Endothelial cell (in vitro differentiated cells): ENCODE measurements at regions not wholly inside any gene's neighbourhood (a gene's known extent, or its start where the extent isn't known, plus 50 kb on each side); places are given as distances from the start of the nearest gene placed in this dataset.
A peak's percentile ranks its signal among the peaks of the same experiment; 100 is the strongest.

Source experiments
- DNase-seq: peaks from one replicate; pipeline ENCODE4 v3.0.0; 2021; ENCODE audit warnings: low spot score
- H3K27ac Mint-ChIP-seq: one replicate; pipeline ENCODE4 v1.8.0; 2021; ENCODE audit warnings: mixed read lengths, inconsistent platforms; ENCODE audit not compliant: unreplicated experiment
- H3K27me3 Mint-ChIP-seq: one replicate; pipeline ENCODE4 v1.8.0; 2021; ENCODE audit warnings: mild to moderate bottlenecking, moderate library complexity, mixed read lengths, inconsistent platforms; ENCODE audit not compliant: unreplicated experiment
- H3K36me3 Mint-ChIP-seq: one replicate; pipeline ENCODE4 v1.8.0; 2021; ENCODE audit warnings: mild to moderate bottlenecking, low read depth, mixed read lengths, inconsistent platforms; ENCODE audit not compliant: unreplicated experiment
- H3K4me1 Mint-ChIP-seq: one replicate; pipeline ENCODE4 v1.8.0; 2021; ENCODE audit warnings: mild to moderate bottlenecking, mixed read lengths, inconsistent platforms; ENCODE audit not compliant: unreplicated experiment
- H3K4me3 Mint-ChIP-seq: one replicate; pipeline ENCODE4 v1.8.0; 2021; ENCODE audit warnings: mild to moderate bottlenecking, mixed read lengths, inconsistent platforms; ENCODE audit not compliant: unreplicated experiment
- H3K9me3 Mint-ChIP-seq: one replicate; pipeline ENCODE4 v1.8.0; 2021; ENCODE audit warnings: mixed read lengths, inconsistent platforms; ENCODE audit not compliant: unreplicated experiment
- TF ChIP-seq, protein P1 (sequence below): fragments of 200-600 bp; sonication (generic); IDR thresholded peaks from one replicate; pipeline ENCODE4 v1.5.0; 2021; ENCODE audit warnings: antibody characterized with exemption; ENCODE audit not compliant: unreplicated experiment

DNA sequence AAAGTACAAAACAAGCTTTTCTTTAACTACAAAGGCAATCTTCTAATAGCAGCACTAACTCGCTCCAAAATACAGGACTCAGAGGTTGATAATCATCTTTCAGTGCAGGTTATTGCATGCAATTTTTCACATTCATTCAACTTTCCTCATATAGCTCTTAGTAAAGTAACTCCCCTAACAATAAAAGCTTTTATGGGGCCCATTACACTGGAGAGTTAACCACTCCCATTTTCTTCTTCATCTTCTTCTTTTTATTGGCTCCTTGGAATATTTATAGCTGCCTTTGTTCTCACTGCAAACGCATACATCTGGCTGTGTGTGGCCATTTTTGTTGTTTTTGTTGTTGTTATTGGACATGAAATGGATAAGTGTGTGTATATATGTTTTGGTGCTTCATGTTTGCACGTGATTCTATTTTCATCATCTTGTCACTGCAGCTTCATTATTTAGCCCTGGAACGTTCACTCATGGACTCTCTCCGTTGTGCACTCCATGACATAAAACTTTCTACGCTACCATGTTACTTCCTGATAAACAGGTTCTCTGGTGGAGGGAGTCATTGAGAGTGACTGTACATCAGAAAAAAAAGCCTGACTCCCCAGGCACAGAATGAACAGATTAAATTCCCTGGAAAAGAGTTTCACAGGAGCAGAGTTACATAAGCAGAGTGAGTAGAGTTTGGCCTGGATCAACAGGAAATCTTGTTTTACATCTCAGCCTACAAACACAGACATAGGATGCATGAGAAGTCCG is 236.4 kb upstream of the SP4 start:
- H3K36me3 Mint-ChIP-seq = no peaks in the 10 kb centered on the region
- H3K27ac Mint-ChIP-seq = no peak overlapping the region
- no peaks in the 10 kb centered on the region for H3K9me3 Mint-ChIP-seq
- H3K4me1 Mint-ChIP-seq = no peaks in the 10 kb centered on the region
- TF ChIP-seq, protein P1, sequence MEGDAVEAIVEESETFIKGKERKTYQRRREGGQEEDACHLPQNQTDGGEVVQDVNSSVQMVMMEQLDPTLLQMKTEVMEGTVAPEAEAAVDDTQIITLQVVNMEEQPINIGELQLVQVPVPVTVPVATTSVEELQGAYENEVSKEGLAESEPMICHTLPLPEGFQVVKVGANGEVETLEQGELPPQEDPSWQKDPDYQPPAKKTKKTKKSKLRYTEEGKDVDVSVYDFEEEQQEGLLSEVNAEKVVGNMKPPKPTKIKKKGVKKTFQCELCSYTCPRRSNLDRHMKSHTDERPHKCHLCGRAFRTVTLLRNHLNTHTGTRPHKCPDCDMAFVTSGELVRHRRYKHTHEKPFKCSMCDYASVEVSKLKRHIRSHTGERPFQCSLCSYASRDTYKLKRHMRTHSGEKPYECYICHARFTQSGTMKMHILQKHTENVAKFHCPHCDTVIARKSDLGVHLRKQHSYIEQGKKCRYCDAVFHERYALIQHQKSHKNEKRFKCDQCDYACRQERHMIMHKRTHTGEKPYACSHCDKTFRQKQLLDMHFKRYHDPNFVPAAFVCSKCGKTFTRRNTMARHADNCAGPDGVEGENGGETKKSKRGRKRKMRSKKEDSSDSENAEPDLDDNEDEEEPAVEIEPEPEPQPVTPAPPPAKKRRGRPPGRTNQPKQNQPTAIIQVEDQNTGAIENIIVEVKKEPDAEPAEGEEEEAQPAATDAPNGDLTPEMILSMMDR = no peak
- H3K27me3 Mint-ChIP-seq = no peaks in the 10 kb centered on the region
- no peak for DNase-seq
- H3K4me3 Mint-ChIP-seq = no peak overlapping the region

DNA sequence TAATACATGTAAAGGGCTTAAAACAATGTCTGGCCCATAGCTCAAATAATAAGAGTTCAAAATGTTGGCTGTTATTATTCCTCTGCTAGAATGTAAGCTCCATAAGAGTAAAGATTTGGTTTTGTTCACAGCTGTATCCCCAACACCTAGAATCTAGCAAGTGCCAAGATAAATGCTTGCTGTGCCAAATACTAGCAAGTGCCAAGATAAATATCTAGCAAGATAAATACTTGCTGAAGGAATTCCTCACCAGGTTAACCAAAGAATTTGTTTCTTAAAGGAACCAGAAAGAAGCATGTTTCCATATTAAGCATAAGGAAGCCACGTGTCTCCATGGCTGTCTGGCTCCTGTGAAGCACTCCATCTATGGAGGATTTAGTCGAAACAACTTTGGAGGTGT is 235.2 kb upstream of the SP4 start:
- H3K36me3 Mint-ChIP-seq = no peaks in the 10 kb centered on the region
- H3K27ac Mint-ChIP-seq = no peak overlapping the region
- TF ChIP-seq, protein P1 = no peak
- H3K9me3 Mint-ChIP-seq = no peaks in the 10 kb centered on the region
- no peaks in the 10 kb centered on the region for H3K27me3 Mint-ChIP-seq
- H3K4me3 Mint-ChIP-seq = no peak overlapping the region
- no peaks in the 10 kb centered on the region for H3K4me1 Mint-ChIP-seq
- no peak for DNase-seq

DNA sequence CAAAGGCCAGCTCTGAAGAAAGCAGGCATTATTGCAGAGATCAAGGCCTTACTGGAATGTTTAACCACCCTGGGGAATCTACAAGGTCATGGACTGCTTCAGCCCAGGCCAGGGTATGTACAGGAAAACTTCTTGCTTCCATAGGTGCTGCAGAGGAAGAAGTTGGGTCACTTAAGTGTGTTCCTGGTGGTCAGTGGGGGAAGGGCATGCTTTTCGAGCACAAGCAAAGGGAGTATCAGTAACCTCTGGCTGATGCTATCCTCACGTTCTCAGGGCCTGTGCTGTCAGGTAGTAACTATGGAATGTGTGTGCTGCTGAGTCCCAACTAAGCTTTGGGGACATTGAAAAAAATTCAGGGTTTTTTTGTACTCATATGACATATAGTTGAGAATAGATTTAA is 234.0 kb upstream of the SP4 start:
- no peaks in the 10 kb centered on the region for H3K9me3 Mint-ChIP-seq
- no peak overlapping the region for H3K4me3 Mint-ChIP-seq
- TF ChIP-seq, protein P1 = peak; percentile 16
- no peaks in the 10 kb centered on the region for H3K4me1 Mint-ChIP-seq
- H3K36me3 Mint-ChIP-seq = no peaks in the 10 kb centered on the region
- H3K27ac Mint-ChIP-seq = no peak overlapping the region
- DNase-seq = no peak
- H3K27me3 Mint-ChIP-seq = no peaks in the 10 kb centered on the region

DNA sequence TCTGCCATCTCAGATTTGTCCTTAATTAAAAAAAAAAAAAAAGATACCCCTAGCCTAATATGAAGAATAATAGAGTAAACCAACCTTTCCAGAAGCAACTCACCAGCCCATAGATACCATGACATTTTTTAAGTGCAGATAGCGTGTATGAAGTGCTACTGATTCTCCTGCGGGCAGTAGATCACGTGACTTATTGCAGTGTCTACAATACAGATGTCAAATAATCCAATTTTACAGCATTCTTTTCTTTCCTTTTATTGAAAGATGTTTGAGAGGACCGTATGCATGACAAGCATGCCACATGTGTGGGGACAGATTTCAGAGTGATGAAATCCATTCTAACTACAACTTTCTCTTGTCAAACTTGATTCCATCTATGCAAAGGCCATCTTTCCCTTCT is 232.9 kb upstream of the SP4 start:
- TF ChIP-seq, protein P1 = no peak
- Mint-ChIP-seq H3K4me1 (no peaks in the 10 kb centered on the region), H3K4me3 (no peak overlapping the region), H3K9me3 (no peaks in the 10 kb centered on the region), H3K27ac (no peak overlapping the region), H3K36me3 (no peaks in the 10 kb centered on the region), H3K27me3 (no peaks in the 10 kb centered on the region)
- no peak for DNase-seq

DNA sequence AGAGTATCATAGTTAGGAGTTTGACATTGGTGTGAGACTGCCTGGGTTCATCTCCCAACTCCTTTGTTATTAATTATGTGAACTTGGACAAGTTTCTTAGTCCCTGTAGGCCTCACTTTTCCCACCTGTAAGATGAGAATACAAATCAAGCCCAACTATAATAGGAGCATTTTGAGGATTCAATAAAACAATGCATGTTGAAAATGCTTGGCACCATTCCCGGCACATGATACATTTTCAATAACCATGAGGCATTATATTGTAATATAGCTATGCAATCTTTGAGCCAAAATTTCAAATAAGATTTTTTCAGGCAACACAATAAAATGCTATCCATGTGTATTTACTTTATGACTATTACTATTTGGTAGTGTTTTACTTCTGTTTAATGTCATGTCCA is 229.0 kb upstream of the SP4 start:
- Mint-ChIP-seq H3K4me1 (no peaks in the 10 kb centered on the region), H3K27me3 (no peaks in the 10 kb centered on the region), H3K27ac (no peak overlapping the region), H3K36me3 (no peaks in the 10 kb centered on the region), H3K4me3 (no peak overlapping the region), H3K9me3 (no peaks in the 10 kb centered on the region)
- TF ChIP-seq, protein P1 = no peak
- no peak for DNase-seq
